ENCODE measurements at regions not wholly inside any gene's neighbourhood (a gene's known extent, or its start where the extent isn't known, plus 50 kb on each side); places are given as distances from the start of the nearest gene placed in this dataset.

DNA sequence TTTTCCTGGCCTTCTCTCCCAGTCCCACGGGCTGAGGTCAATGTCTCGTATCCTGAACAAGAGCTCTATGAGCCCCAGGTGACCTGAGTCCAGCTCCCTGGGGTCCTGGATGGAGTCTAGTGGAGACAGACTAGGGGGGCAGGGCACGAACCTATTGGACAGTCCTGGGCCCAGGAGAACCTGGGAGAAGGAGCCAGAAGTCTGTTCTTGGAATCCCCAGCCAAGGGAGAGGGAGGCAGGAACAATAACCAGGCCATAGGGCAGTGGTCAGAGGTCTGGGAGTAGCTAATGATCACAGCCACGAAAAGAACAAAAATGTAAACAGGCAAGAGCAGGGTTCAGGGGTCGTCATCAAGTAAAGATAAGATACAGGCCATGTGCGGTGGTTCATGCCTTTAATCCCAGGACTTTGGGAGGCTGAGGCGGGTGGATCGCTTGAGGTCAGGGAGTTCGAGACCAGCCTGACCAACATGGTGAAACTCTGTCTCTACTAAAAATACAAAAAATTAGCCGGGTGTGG lies 60.8 kb downstream of the COPRS start:
- no peak for TF ChIP-seq CTCF (conservative IDR thresholded peaks at IDR 0.05)
- no peak for TF ChIP-seq EZH2 (IDR thresholded peaks at IDR 0.05; ENCODE audit: low read depth)
